Stimulated activated CD4-positive, alpha-beta T cell treated with anti-CD3 and anti-CD28 coated beads, Interleukin-2, amount 100 ng/mL, for 24 hours (primary cell): ENCODE measurements at regions not wholly inside any gene's neighbourhood (a gene's known extent, or its start where the extent isn't known, plus 50 kb on each side); places are given as distances from the start of the nearest gene placed in this dataset.

ENCODE experiments used
- DNase-seq, 2 donors: peaks; one replicate each; pipeline ENCODE4 v3.0.0-alpha.2; 2020

- no peak for DNase-seq
Observed at GRCh38 chr2:149666809-149667320, 79.3 kb upstream of the MMADHC start.

DNA sequence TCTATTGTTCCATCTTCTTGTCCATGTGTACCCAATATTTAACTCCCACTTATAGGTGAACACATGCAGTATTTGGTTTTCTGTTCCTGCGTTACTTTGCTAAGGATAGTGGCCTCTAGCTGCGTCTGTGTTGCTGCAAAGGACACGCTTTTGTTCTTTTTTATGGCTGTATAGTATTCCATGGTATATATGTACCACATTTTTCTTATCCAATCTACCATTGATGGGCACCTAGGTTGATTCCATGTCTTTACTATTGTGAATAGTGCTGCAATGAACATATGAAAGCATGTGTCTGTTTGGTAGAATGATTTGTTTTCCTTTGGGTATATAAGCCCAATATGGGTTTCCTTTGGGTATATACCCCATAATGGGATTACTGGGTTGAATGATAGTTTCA, 77.3 kb upstream of the MMADHC start:
- DNase-seq = no peak

GRCh38 chr2:149662556-149662955, 75.0 kb upstream of the MMADHC start:
- DNase-seq = no peak

DNA sequence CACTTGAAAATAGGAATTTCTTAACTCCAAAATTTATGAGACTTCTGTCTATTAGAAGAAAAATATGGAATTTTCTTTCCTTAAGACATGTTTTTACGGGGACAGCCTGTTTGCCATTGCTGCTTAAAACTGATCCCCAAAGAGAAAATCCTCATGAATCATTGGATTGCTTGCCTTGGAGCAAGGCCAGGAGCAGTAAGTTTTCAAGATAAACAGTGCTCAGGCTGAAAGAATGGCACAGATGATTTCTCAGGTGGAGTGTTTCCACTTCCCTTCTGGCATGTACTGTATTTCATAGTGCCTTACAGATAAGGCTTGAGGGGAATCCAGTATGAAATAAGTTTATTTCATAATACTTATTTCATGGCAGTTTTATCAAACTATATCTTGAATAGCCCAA, 74.3 kb upstream of the MMADHC start:
- DNase-seq = no peak

- DNase-seq = no peak
Observed at GRCh38 chr2:149658553-149658952, 71.0 kb upstream of the MMADHC start.

DNA sequence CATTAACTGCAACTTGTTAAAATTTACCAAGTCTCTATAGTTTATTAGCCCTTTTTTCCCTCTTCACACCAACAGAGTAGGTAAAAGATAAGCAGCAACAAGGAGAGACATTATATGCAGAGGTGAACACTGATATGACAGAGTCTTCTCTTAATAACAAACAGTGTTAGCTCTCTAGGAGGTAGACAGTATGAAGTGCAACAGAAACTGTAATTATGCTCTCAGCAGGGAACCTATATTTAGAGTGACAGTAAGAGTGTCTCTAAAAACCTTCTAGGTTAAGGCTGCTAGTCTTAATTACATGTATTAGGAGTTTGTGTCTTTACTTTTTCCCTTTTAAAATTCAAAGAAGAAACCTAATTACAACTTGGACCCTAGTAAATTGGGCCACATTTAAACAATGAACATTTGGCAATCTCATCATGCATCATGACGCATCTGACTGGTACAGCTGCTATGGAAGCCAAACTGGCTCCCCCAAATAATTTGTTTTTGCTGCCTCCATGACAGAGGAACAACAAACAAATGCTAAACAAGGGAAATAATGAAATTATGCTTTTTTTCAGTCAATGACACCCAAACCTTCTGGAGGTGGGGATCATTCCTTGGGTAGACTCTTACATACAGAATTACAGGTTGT, 69.9 kb upstream of the MMADHC start:
- no peak for DNase-seq

DNA sequence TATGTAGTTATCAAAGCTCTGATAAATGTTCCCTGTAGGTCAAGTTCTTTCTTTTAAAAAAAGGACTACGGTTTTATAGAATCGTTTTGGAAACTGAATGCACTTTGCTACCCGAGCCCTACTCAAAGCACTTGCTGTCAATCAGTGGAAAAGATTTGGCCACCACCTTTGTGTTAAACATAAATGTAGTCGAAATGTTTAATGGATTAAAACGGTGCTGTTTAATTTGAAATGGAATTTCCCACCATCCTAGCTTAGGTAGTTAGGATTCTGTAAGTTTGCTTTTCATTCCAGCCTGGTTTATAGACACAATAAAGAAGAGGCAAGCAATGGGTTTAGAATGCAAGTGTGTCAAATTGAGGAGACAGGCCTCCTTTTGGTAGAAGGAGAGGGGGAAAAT, 69.4 kb upstream of the MMADHC start:
- DNase-seq = no peak

- DNase-seq = no peak
Observed at GRCh38 chr2:149653831-149654445, 66.4 kb upstream of the MMADHC start.

- DNase-seq = no peak
Observed at GRCh38 chr2:149652926-149653325, 65.4 kb upstream of the MMADHC start.

DNA sequence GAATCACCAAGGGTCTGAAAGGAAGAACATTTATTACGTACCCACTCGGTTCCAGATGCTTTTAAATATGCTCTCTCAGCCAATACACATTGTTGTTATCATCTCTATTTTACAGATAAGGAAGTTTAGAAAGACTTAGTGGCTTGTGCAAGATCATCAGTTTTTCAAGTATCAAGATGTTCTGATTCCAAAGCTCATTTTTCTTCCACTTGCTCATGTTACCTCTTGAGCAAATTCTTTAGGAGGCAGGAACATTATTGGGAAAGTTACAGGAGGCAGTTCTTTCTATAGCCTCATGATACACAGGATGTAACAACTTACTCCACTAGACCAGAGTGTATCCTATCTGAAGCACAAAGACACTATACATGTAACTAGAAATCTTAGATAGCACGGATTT, 65.0 kb upstream of the MMADHC start:
- DNase-seq = no peak

GRCh38 chr2:149651229-149651628, 63.7 kb upstream of the MMADHC start:
- no peak for DNase-seq

- DNase-seq = no peak
Observed at GRCh38 chr2:149650006-149650405, 62.4 kb upstream of the MMADHC start.

- no peak for DNase-seq
Observed at GRCh38 chr2:149648282-149649030, 60.9 kb upstream of the MMADHC start.

GRCh38 chr2:149645391-149645790, 57.8 kb upstream of the MMADHC start:
- DNase-seq = no peak
